Loucy (cell line): ENCODE measurements at regions not wholly inside any gene's neighbourhood (a gene's known extent, or its start where the extent isn't known, plus 50 kb on each side); places are given as distances from the start of the nearest gene placed in this dataset.

ENCODE experiments used
- EZH2phosphoT487 ChIP-seq: fragments of 200-600 bp; IDR thresholded peaks from 2 replicates; pipeline ENCODE4 v1.6.1; 2018; ENCODE audit warnings: antibody characterized with exemption, mild to moderate bottlenecking, moderate library complexity, borderline replicate concordance
- TF ChIP-seq, protein P1 (sequence below): fragments of 200-600 bp; sonication (generic); conservative IDR thresholded peaks from 2 replicates; pipeline ENCODE4 v1.5.1; 2014; ENCODE audit warnings: mild to moderate bottlenecking, antibody characterized with exemption, low read length

GRCh38 chr11:86874304-86875056 lies 74.1 kb downstream of the PRSS23 start:
- TF ChIP-seq, protein P1, sequence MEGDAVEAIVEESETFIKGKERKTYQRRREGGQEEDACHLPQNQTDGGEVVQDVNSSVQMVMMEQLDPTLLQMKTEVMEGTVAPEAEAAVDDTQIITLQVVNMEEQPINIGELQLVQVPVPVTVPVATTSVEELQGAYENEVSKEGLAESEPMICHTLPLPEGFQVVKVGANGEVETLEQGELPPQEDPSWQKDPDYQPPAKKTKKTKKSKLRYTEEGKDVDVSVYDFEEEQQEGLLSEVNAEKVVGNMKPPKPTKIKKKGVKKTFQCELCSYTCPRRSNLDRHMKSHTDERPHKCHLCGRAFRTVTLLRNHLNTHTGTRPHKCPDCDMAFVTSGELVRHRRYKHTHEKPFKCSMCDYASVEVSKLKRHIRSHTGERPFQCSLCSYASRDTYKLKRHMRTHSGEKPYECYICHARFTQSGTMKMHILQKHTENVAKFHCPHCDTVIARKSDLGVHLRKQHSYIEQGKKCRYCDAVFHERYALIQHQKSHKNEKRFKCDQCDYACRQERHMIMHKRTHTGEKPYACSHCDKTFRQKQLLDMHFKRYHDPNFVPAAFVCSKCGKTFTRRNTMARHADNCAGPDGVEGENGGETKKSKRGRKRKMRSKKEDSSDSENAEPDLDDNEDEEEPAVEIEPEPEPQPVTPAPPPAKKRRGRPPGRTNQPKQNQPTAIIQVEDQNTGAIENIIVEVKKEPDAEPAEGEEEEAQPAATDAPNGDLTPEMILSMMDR: no peak
- no peak for TF ChIP-seq EZH2phosphoT487
